Limb (tissue), 2 donors: ENCODE measurements at regions not wholly inside any gene's neighbourhood (a gene's known extent, or its start where the extent isn't known, plus 50 kb on each side); places are given as distances from the start of the nearest gene placed in this dataset.
"Not testable (repeated sequence)": the region's sequence is repeated elsewhere in the genome, so short reads cannot be mapped to it uniquely, and the experiment has no call there.

ENCODE experiments used
- DNase-seq, 2 donors: peaks; one replicate each; pipeline ENCODE4 v3.0.0-alpha.2; 2016; ENCODE audit errors: extremely low spot score in 2 of 2

DNA sequence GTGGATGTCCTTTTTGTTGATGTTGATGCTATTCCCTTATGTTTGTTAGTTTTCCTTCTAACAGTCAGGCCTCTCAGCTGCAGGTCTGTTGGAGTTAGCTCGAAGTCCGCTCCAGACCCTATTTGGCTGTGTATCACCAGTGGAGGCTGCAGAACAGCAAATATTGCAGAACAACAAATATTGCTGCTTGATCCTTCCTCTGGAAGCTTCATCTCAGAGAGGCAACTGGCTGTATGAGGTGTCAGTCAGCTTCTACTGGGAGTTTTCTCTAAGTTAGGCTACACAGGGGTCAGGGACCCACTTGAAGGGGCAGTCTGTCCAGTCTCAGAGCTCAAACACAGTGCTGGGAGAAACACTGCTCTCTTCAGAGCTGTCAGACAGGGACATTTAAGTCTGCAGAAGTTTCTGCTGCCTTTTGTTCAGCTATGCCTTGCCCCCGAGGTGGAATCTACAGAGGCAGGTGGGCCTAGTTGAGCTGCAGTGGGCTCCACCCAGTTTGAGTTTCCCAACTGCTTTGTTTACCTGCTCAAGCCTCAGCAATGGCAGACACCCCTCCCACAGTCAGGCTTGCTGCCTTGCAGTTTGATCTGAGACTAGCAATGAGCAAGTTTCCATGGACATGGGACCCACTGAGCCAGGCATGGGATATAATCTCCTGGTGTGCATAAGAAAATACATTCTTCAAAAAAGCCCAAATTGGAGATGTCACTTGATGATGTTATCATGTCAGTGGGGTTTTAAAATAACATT lies 99.5 kb downstream of the KDM5D start:
- no peak for DNase-seq

DNA sequence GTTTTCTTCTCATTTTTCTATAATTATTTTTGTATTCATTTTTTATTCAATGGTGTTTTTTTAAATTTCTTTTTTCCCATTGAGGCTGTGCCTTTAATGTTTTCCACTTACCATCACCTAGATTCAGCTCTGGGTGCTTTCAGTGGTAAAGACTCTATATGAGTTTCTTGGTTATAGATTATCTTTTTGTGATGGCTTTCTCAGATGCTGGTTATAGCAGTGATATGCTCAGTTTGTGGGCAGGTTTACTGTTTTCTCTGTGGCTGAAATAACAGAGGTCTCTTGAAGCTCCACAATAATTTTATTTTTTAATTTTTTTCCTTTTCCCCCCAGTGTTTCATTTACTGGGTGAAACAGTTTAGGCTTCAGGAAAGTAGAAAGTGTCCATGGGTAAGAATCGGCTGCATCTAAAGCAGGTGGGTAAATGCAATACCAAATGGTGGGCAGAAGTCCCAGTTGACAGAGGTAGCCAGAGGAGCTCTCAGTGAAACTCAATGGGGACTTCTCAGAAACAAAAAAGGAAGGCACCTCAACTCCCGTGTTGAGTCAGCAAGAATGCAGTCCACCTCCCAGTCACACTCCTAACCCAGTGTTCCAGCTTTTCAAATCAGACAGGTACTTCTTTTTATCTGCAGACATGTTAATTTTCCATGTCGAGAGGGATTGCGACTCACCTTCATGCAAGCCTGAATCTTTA lies 106.7 kb downstream of the KDM5D start:
- DNase-seq, result no peak

DNA sequence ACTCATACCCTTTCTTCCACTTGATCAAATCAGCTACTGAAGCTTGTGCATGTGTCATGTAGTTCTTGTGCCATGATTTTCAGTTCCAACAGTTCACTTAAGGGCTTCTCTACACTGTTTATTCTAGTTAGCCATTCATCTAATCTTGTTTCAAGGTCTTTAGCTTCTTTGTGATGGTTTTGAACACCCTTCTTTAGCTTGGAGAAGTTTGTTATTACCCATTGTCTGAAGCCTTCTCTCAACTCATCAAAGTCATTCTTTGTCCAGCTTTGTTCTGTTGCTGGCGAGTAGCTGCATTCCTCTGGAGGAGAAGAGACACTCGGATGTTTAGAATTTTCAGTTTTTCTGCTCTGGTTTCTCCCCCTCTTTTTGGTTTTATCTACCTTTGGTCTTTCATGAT lies 115.6 kb downstream of the KDM5D start:
- no peak for DNase-seq

DNA sequence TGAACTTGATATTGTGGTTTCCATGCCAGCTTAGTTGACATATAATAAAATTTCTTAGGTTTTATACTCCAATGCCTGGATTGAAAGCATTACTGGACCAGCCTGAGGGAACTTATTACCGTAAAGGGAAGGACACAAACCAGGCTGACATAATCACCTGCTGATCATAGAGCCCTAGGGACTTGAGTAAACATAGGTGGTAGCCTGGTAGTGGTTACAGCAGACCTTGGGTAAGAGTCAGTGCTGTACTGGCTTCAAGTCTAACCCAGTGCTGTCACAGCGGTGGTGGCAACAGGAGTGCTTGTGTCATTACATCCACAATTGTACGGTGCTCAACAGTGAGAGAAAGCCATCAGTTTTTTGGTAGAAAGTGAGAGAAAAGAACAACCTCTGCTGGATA lies 122.1 kb downstream of the KDM5D start:
- DNase-seq, result no peak

DNA sequence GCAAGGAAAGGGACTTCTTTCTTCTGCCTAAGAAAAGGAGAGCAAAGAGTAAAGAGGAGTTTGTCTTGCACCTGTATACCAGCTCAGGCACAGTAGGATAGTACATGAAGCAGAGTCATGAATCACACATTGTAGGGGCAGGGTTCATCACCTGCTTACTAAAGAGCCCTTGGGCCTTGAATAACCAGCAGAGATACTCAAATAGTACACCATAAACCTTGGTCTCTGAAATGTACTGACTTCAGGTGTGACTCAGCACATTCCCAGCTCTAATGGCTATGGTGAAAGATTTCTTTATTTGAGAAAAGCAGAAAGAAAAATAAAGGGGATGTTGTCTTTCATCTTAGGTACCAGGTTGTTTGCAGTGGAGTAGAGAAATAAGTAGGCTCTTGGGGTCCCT lies 122.8 kb downstream of the KDM5D start:
- DNase-seq, result no peak

DNA sequence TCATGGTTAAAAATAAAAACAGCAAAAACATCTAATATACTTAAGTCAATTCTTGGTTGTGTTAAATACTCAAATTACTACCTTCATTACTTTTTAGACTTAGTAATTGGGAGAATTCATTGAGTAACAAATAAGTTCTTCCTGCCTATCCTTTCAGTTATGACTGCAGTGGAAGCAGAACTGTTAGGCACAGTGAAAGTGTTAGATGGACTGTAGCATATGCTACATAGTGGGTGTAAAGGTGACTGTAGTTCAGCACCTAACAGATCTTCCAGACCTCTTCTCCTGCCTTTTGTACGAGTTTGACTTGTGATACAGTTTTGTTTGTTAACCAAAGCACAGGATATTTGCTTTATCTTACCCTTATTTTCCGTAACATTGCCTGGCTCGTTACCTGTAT lies 143.4 kb downstream of the KDM5D start:
- DNase-seq, result no peak

DNA sequence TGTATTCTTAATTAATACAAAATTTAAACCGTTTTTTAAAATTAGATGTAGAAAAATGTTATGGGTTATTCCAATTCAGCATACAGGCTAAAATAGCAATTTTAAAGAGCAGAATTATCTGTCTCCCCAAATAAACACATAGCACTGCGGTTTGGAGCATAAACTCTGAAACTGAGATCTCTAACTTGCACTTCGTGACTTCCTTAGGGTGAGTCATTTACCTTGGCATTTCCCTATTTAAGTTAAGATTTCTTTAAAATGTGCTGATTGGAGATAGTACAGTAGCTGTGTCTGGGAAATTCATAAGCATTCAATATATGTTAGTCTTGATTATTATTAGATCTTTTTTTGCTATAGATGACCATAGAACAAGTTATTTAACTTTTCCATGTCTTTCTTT lies 143.8 kb downstream of the KDM5D start:
- DNase-seq, result no peak

DNA sequence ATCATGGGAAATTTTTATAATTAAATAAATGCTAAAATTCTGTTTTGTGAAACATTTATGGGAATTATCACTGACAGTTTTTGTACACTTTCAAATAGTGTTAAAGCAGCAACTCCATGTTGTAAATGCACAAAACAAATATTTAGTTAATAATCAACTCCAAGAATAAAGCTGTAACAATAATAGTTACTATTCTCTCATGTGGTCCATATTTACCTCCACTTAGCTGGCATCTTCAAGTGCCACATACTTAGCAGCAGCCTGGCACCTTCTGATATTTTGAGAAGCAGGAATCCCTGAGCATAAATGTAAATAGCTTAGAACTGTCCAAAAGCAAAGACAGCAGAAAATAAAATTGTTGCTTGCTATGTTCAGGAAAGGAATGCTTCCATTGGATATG lies 154.3 kb downstream of the KDM5D start:
- no peak for DNase-seq

DNA sequence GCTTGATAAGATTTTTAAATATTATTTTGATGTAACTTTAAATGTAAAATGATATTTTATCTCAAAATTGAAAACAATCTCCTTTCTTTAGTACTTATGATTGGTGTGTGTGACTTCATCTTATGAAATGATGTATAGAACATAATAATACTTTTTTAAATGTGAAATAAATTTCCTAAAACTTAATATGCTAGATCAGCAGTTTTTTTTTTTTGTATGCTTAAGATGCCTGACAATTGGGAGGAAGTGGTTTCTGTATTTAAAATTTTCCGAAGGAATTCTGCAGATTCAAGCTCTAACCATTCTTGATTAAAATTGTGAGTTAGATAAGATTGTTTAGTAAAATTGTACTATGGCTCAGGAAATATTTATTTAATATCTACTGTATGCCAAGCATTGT lies 154.9 kb downstream of the KDM5D start:
- DNase-seq, result no peak

DNA sequence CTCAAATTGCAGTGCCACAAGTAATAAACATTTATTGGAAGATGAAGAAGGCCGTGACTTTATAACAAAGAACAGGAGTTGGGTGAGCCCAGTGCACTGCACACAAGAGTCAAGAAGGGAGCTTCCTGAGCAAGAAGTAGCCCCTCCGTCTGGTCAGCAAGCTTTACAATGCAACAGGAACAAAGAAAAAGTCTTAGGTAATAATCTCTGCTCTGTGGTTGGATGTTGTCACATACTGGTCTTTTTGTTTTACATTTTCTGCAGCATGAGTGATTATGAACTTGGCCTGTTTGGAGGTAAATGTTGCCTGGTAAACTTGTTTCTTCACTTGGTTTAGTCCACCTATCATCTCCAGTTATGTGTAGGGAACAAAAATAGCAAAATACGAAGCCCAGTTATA lies 157.2 kb downstream of the KDM5D start:
- DNase-seq, result no peak

DNA sequence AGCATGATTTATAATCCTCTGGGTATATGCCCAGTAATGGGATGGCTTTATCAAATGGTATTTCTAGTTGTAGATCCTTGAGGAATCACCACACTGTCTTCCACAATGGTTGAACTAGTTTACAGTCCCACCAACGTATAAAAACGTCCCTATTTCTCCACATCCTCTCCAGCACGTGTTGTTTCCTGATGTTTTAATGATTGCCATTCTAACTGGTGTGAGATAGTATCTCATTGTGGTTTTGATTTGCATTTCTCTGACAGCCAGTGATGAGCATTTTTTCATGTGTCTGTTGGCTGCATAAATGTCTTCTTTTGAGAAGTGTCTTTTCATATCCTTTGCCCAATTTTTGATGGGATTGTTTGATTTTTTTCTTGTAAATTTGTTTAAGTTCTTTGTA lies 163.5 kb downstream of the KDM5D start:
- not testable (repeated sequence) for DNase-seq

DNA sequence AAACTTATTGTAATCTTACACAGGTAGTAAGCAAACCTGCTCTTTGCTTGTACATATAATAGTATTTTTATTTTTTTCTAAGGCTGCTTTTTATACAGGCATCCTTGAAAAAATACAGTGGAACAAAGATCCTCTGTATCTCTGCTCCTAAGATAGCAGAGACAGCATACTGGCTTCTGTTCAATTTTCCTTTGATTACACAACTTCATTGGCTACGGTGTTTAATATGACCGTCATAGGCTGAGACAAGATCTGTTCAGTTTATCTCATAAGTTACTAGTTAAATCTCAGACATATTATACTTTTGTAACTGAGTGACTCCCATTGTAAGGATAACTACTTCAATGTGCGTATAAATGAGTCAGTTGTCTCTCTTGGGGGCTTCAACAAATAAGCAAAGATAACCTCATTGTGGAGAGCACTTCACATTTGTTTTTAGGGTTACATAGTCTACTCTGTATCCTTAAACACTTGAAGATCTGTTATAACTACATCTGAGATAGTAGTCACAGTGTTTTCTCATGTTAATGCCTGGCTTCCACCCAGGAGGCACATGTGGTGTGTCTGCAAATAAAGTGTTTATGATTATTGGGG lies 166.1 kb downstream of the KDM5D start:
- DNase-seq, result no peak

DNA sequence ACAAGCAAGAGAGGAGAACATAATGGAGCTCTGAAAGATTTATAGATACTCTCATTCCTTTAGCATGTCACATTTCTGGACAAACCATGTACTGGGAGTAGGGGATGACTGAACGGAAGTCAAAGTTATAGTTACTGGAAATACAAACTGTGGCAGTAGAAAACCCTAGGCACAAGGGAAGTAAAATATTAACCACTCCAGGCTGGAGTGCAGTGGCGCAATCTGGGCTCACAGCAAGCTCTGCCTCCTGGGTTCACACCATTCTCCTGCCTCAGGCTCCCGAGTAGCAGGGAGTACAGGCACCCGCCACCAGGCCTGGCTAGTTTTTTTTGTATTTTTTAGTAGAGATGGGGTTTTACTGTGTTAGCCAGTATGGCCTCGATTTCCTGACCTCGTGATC lies 167.3 kb downstream of the KDM5D start:
- no peak for DNase-seq

DNA sequence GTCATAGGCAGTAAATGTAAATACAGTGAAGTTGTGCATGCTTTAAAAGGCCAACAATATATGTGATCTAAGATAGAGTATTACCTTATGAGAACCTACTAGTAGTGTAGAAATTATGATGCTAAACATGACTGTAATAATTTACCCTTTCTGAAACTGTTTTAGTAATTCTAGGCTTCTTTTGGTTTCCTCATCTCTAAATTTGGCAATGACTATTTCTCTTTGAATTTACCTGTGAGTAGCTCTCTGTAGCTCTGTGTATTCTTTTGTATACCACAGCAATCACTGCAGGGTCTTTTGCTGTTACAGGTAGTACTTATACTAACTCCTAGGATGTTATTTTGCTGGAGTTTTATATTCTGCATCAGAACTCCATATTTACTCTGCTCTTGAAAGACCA lies 169.6 kb downstream of the KDM5D start:
- no peak for DNase-seq

DNA sequence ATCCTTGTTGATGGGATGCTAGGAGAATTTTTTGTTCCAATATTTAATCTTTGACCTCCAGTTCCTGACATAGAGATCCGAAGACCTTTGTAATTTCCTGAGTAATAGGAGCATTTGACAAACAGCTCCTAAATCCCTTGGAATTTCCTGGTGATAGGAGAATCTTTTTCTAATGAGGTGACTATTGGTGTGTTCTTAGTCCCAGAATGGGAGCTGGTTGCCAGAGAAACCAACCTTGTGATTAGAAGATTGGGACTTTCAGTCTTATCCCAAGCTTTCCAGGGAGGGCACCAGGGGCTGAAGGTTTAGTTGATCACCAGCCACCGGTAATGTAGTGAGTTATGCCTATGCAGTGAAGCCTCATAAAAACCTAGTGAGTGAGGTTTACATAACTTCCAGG lies 170.9 kb downstream of the KDM5D start:
- no peak for DNase-seq

DNA sequence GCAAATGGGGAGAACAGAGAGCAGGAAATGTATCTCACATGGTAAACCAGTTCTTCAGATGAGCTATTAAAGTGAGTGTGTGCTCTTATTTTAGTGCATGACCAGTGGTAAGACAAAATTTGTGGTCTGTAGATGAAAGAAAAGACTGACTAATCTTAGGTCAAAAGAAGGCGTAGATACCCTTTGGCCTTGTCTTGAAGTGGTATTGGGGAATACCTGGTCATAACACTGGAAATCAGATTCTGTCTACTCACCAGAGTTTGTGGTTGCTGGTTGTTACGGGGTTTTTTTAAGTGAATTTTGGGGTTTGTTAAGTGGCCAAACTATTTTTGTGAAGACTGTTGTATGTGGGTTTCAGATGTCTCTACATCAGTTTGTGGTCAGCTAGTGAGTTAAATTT lies 173.5 kb downstream of the KDM5D start:
- no peak for DNase-seq

DNA sequence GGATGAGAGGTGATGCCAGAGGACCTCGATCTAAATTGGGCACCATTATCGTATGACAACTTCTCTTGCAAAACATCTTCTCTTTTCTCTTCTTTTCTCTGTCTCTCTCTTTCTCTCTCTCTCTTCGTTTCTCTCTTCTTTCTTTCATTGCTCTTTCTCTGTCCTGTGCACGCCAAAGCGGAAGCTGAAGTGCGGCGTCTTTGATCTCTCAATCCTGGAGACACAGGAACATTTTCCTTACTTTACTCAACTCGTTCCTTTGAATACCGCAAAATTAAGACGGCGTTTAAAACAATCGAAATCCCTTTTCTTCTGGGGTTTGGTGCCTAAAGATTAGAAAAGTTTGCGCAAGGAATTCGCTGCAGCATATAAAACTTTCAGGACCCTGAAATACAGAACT lies 176.6 kb downstream of the KDM5D start:
- DNase-seq, result no peak

DNA sequence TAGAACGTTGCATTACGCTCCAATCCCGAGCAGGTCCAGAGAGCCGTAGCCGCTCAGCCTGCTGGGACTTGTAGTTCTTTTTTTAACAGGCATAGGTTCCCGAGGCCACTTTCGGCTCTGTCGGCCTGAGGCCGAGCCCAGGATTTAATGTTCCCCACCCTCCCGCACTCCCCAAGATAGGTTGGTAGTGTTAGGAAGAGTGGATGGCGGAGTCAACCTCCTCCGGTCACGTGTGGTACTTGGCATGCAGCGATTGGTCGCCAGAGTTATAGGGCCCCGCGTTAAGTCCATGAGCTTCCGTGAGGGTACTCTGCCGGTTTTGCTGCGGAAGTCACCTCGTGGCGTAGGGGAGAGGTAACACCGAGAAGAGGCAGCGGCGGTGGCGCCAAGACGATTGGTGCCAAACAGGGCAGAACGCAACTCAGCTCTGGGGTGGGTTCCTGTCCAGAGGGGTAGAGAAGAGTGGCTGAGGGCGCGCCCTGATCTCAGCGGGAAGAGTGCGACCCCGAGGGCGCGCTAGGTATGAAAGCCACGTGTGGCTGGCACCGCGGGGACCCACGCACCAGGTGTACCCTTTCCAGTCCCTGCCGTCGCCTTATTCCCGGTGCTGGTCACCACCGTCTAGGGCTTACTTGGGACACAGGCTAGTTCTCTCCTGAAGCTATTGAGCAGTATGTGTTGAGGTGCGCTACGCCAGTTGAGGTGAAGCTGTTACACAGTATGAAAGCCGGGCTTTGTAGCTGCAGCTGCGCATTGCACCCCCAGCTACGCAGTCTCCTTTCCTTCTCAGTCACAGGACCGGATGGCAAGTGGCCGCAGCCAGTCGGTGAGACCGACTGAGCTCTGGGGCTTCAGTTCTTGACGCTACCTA lies 177.2 kb downstream of the KDM5D start:
- peak; percentile 85 to 89 for DNase-seq

DNA sequence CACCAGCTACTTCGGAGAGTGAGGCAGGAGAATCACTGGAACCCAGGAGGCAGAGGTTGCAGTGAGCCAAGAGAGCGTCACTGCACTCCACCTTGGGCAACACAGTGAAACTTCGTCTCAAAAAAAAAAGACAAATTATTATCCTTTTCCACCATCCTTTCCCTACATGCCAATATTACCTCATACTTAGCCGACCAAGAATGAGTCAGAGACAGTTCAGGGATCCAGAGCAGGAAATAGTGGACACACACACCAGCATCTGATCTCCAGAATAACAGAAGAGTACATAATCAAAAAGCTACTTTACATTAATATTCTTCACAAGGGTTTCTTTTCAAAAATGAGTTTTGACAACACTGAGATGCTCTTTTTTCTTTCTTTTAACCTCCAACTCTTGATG lies 185.4 kb downstream of the KDM5D start:
- no peak for DNase-seq

DNA sequence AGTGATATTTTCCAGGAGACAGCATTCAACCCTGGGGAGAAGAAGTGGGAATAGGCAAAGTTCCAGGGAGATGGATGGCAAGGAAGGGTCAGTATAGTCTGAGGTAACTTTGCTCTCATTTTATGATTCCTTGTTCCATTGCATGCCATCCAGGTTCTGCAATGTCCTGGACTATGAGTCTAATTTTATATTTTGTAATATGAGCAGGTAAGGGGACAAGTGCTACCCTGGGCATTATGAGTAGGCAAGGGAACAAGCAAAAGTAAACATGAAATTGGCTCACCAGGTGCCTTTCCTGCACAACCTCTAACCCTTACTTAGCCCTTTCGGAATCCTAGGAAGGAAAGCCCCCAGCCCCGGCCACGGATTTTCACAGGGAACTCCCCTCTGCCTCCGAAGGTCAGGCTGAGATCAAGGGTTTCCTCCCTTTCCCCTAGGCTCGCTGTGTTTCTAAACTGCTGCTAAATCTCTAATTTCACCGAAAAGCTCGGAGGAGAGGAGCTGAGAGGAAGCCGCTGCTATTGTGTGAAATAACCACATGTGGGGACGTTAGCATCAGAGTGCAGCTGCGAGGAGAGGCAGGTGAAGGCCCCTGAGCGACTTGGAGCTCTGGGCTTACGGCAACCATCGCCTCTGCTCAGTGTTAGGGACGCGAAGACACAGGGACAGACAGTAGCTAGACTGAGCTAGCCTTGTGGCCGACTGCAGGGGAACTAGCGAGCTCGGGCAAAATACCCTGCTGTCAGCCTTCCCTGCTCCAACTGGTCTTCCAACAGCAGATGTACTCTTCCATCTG lies 194.7 kb downstream of the KDM5D start:
- DNase-seq, result no peak
